Mesendoderm (in vitro differentiated cells): ENCODE measurements at regions not wholly inside any gene's neighbourhood (a gene's known extent, or its start where the extent isn't known, plus 50 kb on each side); places are given as distances from the start of the nearest gene placed in this dataset.
"Not testable (repeated sequence)": the region's sequence is repeated elsewhere in the genome, so short reads cannot be mapped to it uniquely, and the experiment has no call there.

ENCODE experiments used
- DNase-seq: peaks from one replicate; pipeline ENCODE4 v3.0.0; 2013
- H2AK5ac ChIP-seq: 2 replicates; pipeline ENCODE4 v1.6.1; 2013; ENCODE audit warnings: low read length, inconsistent platforms
- H2BK120ac ChIP-seq: 2 replicates; pipeline ENCODE4 v1.6.1; 2013; ENCODE audit warnings: low read depth, mild to moderate bottlenecking, low read length, moderate library complexity, mixed read lengths
- H2BK15ac ChIP-seq: replicated peaks from 2 replicates; pipeline ENCODE4 v1.6.1; 2013; ENCODE audit warnings: low read depth, mild to moderate bottlenecking, moderate library complexity
- H2BK5ac ChIP-seq: 2 replicates; pipeline ENCODE4 v1.6.1; 2013; ENCODE audit warnings: low read length, inconsistent platforms
- H3K18ac ChIP-seq: 2 replicates; pipeline ENCODE4 v1.6.1; 2013; ENCODE audit warnings: mild to moderate bottlenecking, low read length, mixed read lengths
- H3K23ac ChIP-seq: one replicate; pipeline ENCODE4 v1.6.1; 2013; ENCODE audit warnings: low read length
- H3K27ac ChIP-seq: 2 replicates; pipeline ENCODE4 v1.5.1; 2013; ENCODE audit warnings: low read depth, mild to moderate bottlenecking, inconsistent platforms, low read length, moderate library complexity
- H3K27me3 ChIP-seq: 2 replicates; pipeline ENCODE4 v1.6.1; 2013; ENCODE audit warnings: low read length, control low read depth, mild to moderate bottlenecking, inconsistent platforms; ENCODE audit not compliant: insufficient read depth, poor library complexity
- H3K36me3 ChIP-seq: 2 replicates; pipeline ENCODE4 v1.6.1; 2013; ENCODE audit warnings: low read length, inconsistent platforms; ENCODE audit not compliant: control insufficient read depth, insufficient read depth
- H3K4ac ChIP-seq: one replicate; pipeline ENCODE4 v1.6.1; 2013; ENCODE audit warnings: low read depth, mild to moderate bottlenecking, low read length, moderate library complexity
- H3K4me1 ChIP-seq: 2 replicates; pipeline ENCODE4 v1.6.1; 2013; ENCODE audit warnings: low read depth, low read length, inconsistent platforms; ENCODE audit not compliant: control insufficient read depth
- H3K4me2 ChIP-seq: 2 replicates; pipeline ENCODE4 v1.6.1; 2013; ENCODE audit warnings: low read length
- H3K4me3 ChIP-seq: 2 replicates; pipeline ENCODE4 v1.5.1; 2013; ENCODE audit warnings: mild to moderate bottlenecking, low read length
- H3K56ac ChIP-seq: one replicate; pipeline ENCODE4 v1.6.1; 2013; ENCODE audit warnings: low read length
- H3K79me1 ChIP-seq: 2 replicates; pipeline ENCODE4 v1.6.1; 2013; ENCODE audit warnings: low read length, inconsistent platforms
- H3K79me2 ChIP-seq: 2 replicates; pipeline ENCODE4 v1.6.1; 2013; ENCODE audit warnings: mild to moderate bottlenecking, low read length; ENCODE audit not compliant: control insufficient read depth, insufficient read depth
- H3K9ac ChIP-seq: 2 replicates; pipeline ENCODE4 v1.6.1; 2013; ENCODE audit warnings: low read length, inconsistent platforms
- H4K5ac ChIP-seq: one replicate; pipeline ENCODE4 v1.6.1; 2013; ENCODE audit warnings: low read length
- H4K8ac ChIP-seq: one replicate; pipeline ENCODE4 v1.6.1; 2013; ENCODE audit warnings: low read depth, mild to moderate bottlenecking, control low read depth, low read length, moderate library complexity
- WGBS: extraction: QIAGEN DNeasy Blood & Tissue Kit; methylation state at CpG from one replicate; pipeline ENCODE4 v1.1.7; 2013; ENCODE audit warnings: low lambda C conversion rate, missing lambda C conversion rate; ENCODE audit not compliant: insufficient coverage; ENCODE audit errors: extremely low coverage; 5-methylcytosine and 5-hydroxymethylcytosine counted together

- not testable (repeated sequence) for H2BK120ac ChIP-seq, H3K36me3 ChIP-seq, H4K5ac ChIP-seq, H3K23ac ChIP-seq, H3K4me2 ChIP-seq, H3K18ac ChIP-seq, H3K9ac ChIP-seq, H3K79me1 ChIP-seq, H3K56ac ChIP-seq, H3K27ac ChIP-seq, H2BK15ac ChIP-seq, DNase-seq, H4K8ac ChIP-seq, H2BK5ac ChIP-seq, H3K79me2 ChIP-seq, H3K4ac ChIP-seq, H3K27me3 ChIP-seq, H2AK5ac ChIP-seq, H3K4me3 ChIP-seq, H3K4me1 ChIP-seq
- no CpG with 5 or more reads among the region's 3 CpGs for WGBS
These were observed 72.5 kb upstream of the CCNY start for GRCh38 chr10:35263827-35264226.

DNA sequence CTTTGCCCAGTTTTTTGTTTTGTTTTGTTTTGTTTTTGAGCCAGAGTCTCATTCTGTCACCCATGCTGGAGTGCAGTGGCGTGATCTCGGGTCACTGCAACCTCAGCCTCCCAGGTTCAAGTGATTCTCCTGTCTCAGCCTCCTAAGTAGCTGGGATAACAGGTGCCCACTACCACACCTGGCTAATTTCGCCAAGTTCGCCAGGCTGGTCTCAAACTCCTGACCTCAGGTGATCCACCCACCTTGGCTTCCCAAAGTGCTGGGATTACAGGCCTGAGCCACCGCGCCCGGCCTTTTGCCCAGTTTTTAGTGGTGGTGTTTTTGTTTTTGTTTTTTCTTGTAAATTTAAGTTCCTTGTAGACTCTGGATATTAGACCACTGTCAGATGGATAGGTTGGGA, 71.7 kb upstream of the CCNY start:
- H2BK5ac ChIP-seq, H2AK5ac ChIP-seq, H2BK15ac ChIP-seq, H3K27ac ChIP-seq, H3K23ac ChIP-seq, H3K4ac ChIP-seq, H3K79me1 ChIP-seq, H4K5ac ChIP-seq, H3K79me2 ChIP-seq, H3K4me1 ChIP-seq, H2BK120ac ChIP-seq, H3K4me2 ChIP-seq, H3K9ac ChIP-seq, H3K27me3 ChIP-seq, H3K56ac ChIP-seq, H3K36me3 ChIP-seq, DNase-seq, H3K18ac ChIP-seq, H4K8ac ChIP-seq, H3K4me3 ChIP-seq: not testable (repeated sequence)
- no CpG with 5 or more reads among the region's 7 CpGs for WGBS

- Histone ChIP-seq H3K36me3 (no peaks in the 10 kb centered on the region), H3K4me1 (no peaks in the 10 kb centered on the region), H2BK5ac (no peak overlapping the region), H3K56ac (no peak overlapping the region), H3K27ac (no peak overlapping the region), H2BK15ac (no peak overlapping the region), H3K23ac (no peak overlapping the region), H3K4me3 (no peak overlapping the region), H3K4ac (no peak overlapping the region), H3K4me2 (no peak overlapping the region), H3K9ac (no peak overlapping the region), H4K8ac (no peak overlapping the region), H2AK5ac (no peak overlapping the region), H3K79me1 (no peaks in the 10 kb centered on the region), H3K79me2 (no peaks in the 10 kb centered on the region), H4K5ac (no peak overlapping the region), H2BK120ac (no peak overlapping the region), H3K27me3 (no peaks in the 10 kb centered on the region), H3K18ac (no peak overlapping the region)
- no peak for DNase-seq
- WGBS = no CpG with 5 or more reads among the region's 11 CpGs
These were observed 70.9 kb upstream of the CCNY start for GRCh38 chr10:35265435-35265834.

- H2BK120ac ChIP-seq = no peak overlapping the region
- WGBS = no CpG with 5 or more reads among the region's 3 CpGs
- no peak for DNase-seq
- no peak overlapping the region for H3K4ac ChIP-seq
- no peak overlapping the region for H3K27ac ChIP-seq
- no peaks in the 10 kb centered on the region for H3K79me2 ChIP-seq
- H3K23ac ChIP-seq = no peak overlapping the region
- H3K36me3 ChIP-seq = no peaks in the 10 kb centered on the region
- no peak overlapping the region for H3K4me2 ChIP-seq
- H4K8ac ChIP-seq = no peak overlapping the region
- H3K9ac ChIP-seq = no peak overlapping the region
- H2AK5ac ChIP-seq = no peak overlapping the region
- no peaks in the 10 kb centered on the region for H3K4me1 ChIP-seq
- no peak overlapping the region for H2BK5ac ChIP-seq
- no peak overlapping the region for H2BK15ac ChIP-seq
- H3K4me3 ChIP-seq = no peak overlapping the region
- H3K79me1 ChIP-seq = no peaks in the 10 kb centered on the region
- no peak overlapping the region for H3K18ac ChIP-seq
- no peaks in the 10 kb centered on the region for H3K27me3 ChIP-seq
- H3K56ac ChIP-seq = no peak overlapping the region
- H4K5ac ChIP-seq = no peak overlapping the region
These were observed 68.0 kb upstream of the CCNY start for GRCh38 chr10:35268323-35268722.

DNA sequence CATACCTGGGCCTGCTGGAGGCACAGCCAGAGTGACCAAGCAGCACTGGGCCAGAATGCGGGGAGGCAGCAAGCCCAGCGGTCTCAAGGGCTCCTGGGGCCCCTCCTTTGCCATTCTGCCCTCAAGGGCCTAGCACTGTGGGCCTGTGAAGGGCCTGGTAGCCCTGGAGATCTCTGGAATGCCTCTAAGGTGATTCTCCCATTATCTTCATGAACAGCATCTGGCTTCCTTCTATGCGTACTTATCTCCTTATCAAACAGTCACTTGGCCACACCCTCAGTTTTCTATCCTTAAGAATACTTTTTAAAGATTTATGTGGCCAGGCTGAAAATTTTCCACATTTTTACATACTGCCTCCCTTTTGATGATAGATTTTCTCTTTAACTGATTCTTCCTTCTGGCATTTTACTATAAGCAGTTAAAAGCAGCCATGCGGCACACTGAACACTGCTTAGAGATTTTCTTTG, 67.5 kb upstream of the CCNY start:
- Histone ChIP-seq H3K9ac (no peak overlapping the region), H2BK120ac (no peak overlapping the region), H3K18ac (no peak overlapping the region), H3K79me2 (no peaks in the 10 kb centered on the region), H3K4me1 (no peaks in the 10 kb centered on the region), H3K27ac (no peak overlapping the region), H2BK5ac (no peak overlapping the region), H4K5ac (no peak overlapping the region), H3K4me3 (no peak overlapping the region), H2BK15ac (no peak overlapping the region), H3K4ac (no peak overlapping the region), H2AK5ac (no peak overlapping the region), H3K79me1 (no peaks in the 10 kb centered on the region), H3K27me3 (no peaks in the 10 kb centered on the region), H3K56ac (no peak overlapping the region), H3K23ac (no peak overlapping the region), H4K8ac (no peak overlapping the region), H3K4me2 (no peak overlapping the region), H3K36me3 (no peaks in the 10 kb centered on the region)
- peak; percentile 43 for DNase-seq
- WGBS = no CpG with 5 or more reads among the region's 4 CpGs

DNA sequence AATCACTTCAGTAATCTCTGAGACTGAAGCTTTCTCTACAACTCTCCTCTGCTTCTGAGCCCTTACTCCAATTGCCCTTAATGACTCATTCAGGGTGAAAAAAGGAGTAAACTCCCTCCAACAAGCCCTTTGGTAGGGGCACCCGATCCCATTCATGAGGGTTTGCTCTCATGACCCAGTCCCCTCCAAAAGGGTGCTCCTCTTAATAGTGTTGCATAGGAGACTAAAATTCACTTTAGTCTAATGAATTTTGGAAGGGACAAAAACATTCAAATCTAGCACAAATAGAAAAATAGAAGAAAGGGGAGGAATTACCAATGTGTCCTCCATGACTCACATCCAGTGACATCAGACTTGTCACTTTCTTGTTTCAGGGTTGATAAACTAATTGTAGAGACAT, 66.2 kb upstream of the CCNY start:
- no peak overlapping the region for H3K56ac ChIP-seq
- no peak for DNase-seq
- H4K5ac ChIP-seq = no peak overlapping the region
- H2BK120ac ChIP-seq = no peak overlapping the region
- H3K27ac ChIP-seq = no peak overlapping the region
- H3K79me2 ChIP-seq = no peaks in the 10 kb centered on the region
- no peak overlapping the region for H3K4ac ChIP-seq
- H3K4me1 ChIP-seq = no peaks in the 10 kb centered on the region
- H3K27me3 ChIP-seq = no peaks in the 10 kb centered on the region
- H2BK15ac ChIP-seq = no peak overlapping the region
- H4K8ac ChIP-seq = no peak overlapping the region
- H3K9ac ChIP-seq = no peak overlapping the region
- H3K18ac ChIP-seq = no peak overlapping the region
- no peak overlapping the region for H2BK5ac ChIP-seq
- H2AK5ac ChIP-seq = no peak overlapping the region
- no peaks in the 10 kb centered on the region for H3K79me1 ChIP-seq
- no peak overlapping the region for H3K4me2 ChIP-seq
- no peak overlapping the region for H3K4me3 ChIP-seq
- no peaks in the 10 kb centered on the region for H3K36me3 ChIP-seq
- no CpG with 5 or more reads among the region's 1 CpG for WGBS
- no peak overlapping the region for H3K23ac ChIP-seq
